ENCODE measurements at regions not wholly inside any gene's neighbourhood (a gene's known extent, or its start where the extent isn't known, plus 50 kb on each side); places are given as distances from the start of the nearest gene placed in this dataset.
"Not testable (repeated sequence)": the region's sequence is repeated elsewhere in the genome, so short reads cannot be mapped to it uniquely, and the experiment has no call there.

DNA sequence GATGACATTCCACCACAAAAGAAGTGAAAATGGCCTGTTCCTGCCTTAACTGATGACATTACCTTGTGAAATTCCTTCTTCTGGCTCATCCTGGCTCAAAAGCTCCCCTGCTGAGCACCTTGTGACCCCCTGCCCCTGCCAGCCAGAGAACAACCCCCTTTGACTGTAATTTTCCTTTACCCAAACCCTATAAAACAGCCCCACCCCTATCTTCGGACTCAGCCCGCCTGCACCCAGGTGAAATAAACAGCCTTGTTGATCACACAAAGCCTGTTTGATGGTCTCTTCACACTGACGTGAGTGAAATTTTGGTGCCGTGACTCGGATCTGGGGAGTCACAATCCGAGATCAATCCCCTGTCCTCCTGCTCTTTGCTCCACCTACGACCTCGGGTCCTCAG, 101.0 kb upstream of the GRIN2A start:
- not testable (repeated sequence) for H3K9me3 ChIP-seq (ENCODE audit: control insufficient read depth, low read length, poor library complexity, severe bottlenecking); H3K4me3 Mint-ChIP-seq; ATAC-seq; H3K27ac Mint-ChIP-seq; H3K27me3 Mint-ChIP-seq; H3K4me1 Mint-ChIP-seq; H3K36me3 Mint-ChIP-seq (ENCODE audit: low read depth); DNase-seq

DNA sequence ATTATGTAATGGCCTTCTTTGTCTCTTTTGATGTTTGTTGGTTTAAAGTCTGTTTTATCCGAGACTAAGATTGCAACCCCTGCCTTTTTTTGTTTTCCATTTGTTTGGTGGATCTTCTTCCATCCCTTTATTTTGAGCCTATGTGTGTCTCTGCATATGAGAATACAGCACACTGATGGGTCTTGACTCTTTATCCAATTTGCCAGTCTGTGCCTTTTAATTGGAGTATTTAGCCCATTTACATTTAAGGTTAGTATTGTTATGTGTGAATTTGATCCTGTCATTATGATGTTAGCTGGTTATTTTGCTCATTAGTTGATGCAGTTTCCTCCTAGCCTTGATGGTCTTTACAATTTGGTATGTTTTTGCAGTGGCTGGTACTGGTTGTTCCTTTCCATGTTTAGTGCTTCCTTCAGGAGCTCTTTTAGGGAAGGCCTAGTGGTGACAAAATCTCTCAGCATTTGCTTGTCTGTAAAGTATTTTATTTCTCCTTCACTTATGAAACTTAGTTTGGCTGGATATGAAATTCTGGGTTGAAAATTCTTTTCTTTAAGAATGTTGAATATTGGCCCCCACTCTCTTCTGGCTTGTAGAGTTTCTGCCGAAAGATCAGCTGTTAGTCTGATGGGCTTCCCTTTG, 95.3 kb upstream of the ATF7IP2 start:
- H3K9me3 ChIP-seq (ENCODE audit: control insufficient read depth, low read length, poor library complexity, severe bottlenecking); H3K27me3 Mint-ChIP-seq; DNase-seq: not testable (repeated sequence)

GRCh38 chr16:10292197-10292596, 93.7 kb upstream of the ATF7IP2 start:
- not testable (repeated sequence) for ATAC-seq; H3K36me3 Mint-ChIP-seq (ENCODE audit: low read depth); H3K27me3 Mint-ChIP-seq; H3K9me3 ChIP-seq (ENCODE audit: control insufficient read depth, low read length, poor library complexity, severe bottlenecking); DNase-seq; H3K4me1 Mint-ChIP-seq; H3K4me3 Mint-ChIP-seq; H3K27ac Mint-ChIP-seq

More for the DNA sequence above, 95.3 kb upstream of the ATF7IP2 start:
- not testable (repeated sequence) for H3K4me3 Mint-ChIP-seq; ATAC-seq; H3K27ac Mint-ChIP-seq; H3K36me3 Mint-ChIP-seq (ENCODE audit: low read depth); H3K4me1 Mint-ChIP-seq

- H3K36me3 Mint-ChIP-seq (ENCODE audit: low read depth); H3K4me1 Mint-ChIP-seq; H3K27me3 Mint-ChIP-seq; H3K9me3 ChIP-seq (ENCODE audit: control insufficient read depth, low read length, poor library complexity, severe bottlenecking); ATAC-seq; H3K4me3 Mint-ChIP-seq; DNase-seq; H3K27ac Mint-ChIP-seq: not testable (repeated sequence)
Measured at GRCh38 chr16:10292976-10293375, 92.9 kb upstream of the ATF7IP2 start.

DNA sequence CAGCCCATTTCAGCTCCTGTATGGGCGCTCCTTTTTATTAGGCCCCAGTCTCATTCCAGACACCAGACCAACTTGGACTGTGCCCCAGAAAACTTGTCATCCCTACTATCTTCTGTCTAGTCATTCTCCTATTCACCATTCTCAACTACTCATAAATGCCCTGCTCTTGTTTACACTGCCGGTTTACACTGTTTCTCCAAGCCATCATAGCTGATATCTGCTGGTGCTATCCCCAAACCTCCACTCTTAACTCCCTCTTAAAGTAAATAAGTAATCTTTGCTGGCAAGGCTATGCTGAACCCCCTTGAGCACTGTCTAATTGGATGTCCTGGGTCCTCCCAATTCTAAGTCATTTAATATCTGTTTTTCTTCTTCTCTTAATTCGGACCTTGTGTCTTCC, 91.7 kb upstream of the ATF7IP2 start:
- not testable (repeated sequence) for H3K4me1 Mint-ChIP-seq; H3K27ac Mint-ChIP-seq; H3K36me3 Mint-ChIP-seq (ENCODE audit: low read depth); DNase-seq; H3K27me3 Mint-ChIP-seq; H3K4me3 Mint-ChIP-seq; H3K9me3 ChIP-seq (ENCODE audit: control insufficient read depth, low read length, poor library complexity, severe bottlenecking); ATAC-seq

- H3K36me3 Mint-ChIP-seq (ENCODE audit: low read depth) = peaks cover 2% of the 10 kb centered on the region
- H3K9me3 ChIP-seq (ENCODE audit: control insufficient read depth, low read length, poor library complexity, severe bottlenecking) = no peaks in the 10 kb centered on the region
- H3K4me1 Mint-ChIP-seq = peaks cover 2% of the 10 kb centered on the region
- no peak overlapping the region for H3K4me3 Mint-ChIP-seq
- DNase-seq (no peak), ATAC-seq (no peak)
- no peak overlapping the region for H3K27ac Mint-ChIP-seq
- no peaks in the 10 kb centered on the region for H3K27me3 Mint-ChIP-seq
Measured at GRCh38 chr16:10296956-10297340, 88.9 kb upstream of the ATF7IP2 start.

- Mint-ChIP-seq H3K4me3 (no peak overlapping the region), H3K4me1 (peaks cover 2% of the 10 kb centered on the region), H3K27ac (no peak overlapping the region), H3K36me3 (ENCODE audit: low read depth) (peaks cover 2% of the 10 kb centered on the region), H3K27me3 (no peaks in the 10 kb centered on the region)
- no peaks in the 10 kb centered on the region for H3K9me3 ChIP-seq (ENCODE audit: control insufficient read depth, low read length, poor library complexity, severe bottlenecking)
- ATAC-seq (peak; percentile 75), DNase-seq (no peak)
Measured at GRCh38 chr16:10297341-10298006, 88.4 kb upstream of the ATF7IP2 start.

GRCh38 chr16:10300905-10301304, 85.0 kb upstream of the ATF7IP2 start:
- H3K9me3 ChIP-seq (ENCODE audit: control insufficient read depth, low read length, poor library complexity, severe bottlenecking) = no peaks in the 10 kb centered on the region
- Mint-ChIP-seq H3K4me3 (no peak overlapping the region), H3K27ac (no peak overlapping the region), H3K4me1 (peaks cover 2% of the 10 kb centered on the region), H3K36me3 (ENCODE audit: low read depth) (no peaks in the 10 kb centered on the region), H3K27me3 (no peaks in the 10 kb centered on the region)
- ATAC-seq (no peak), DNase-seq (no peak)

DNA sequence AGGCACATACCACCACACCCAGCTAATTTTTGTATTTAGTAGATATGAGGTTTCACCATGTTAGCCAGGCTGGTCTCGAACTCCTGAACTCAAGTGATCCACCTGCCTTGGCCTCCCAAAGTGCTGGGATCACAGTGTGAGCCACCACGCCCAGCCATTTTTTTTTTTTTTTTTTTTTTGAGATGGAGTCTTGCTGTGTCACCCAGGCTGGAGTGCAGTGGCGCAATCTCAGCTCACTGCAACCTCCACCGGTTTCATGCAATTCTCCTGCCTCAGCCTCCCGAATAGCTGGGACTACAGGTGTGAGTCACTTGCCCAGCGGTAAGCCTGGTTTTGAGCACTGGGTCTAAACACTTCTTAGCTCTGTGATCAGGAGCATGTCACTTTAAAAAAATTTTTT, 84.3 kb upstream of the ATF7IP2 start:
- not testable (repeated sequence) for DNase-seq; H3K36me3 Mint-ChIP-seq (ENCODE audit: low read depth); H3K27ac Mint-ChIP-seq; ATAC-seq; H3K27me3 Mint-ChIP-seq; H3K4me1 Mint-ChIP-seq; H3K9me3 ChIP-seq (ENCODE audit: control insufficient read depth, low read length, poor library complexity, severe bottlenecking); H3K4me3 Mint-ChIP-seq

DNA sequence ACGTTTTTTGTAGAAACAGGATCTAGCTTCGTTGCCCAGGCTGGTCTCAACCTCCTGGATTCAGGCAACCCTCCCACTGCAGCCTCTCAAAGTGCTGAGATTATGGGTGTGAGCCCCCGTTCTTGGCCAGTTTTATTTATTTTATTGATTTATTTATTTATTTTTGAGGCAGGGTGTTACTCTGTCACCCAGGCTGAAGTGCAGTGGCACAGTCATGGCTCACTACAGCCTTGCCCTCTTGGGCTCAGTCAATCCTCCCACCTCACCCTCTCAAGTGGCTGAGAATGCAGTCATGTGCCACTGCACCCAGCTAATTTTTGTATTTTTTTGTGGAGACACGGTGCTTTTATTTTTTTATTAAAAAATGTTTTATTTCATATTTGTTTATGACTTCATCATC, 79.9 kb upstream of the ATF7IP2 start:
- H3K27me3 Mint-ChIP-seq = no peaks in the 10 kb centered on the region
- ATAC-seq (no peak), DNase-seq (no peak)
- H3K36me3 Mint-ChIP-seq (ENCODE audit: low read depth) = no peaks in the 10 kb centered on the region
- no peak overlapping the region for H3K4me3 Mint-ChIP-seq
- no peaks in the 10 kb centered on the region for H3K4me1 Mint-ChIP-seq
- H3K27ac Mint-ChIP-seq = no peak overlapping the region
- H3K9me3 ChIP-seq (ENCODE audit: control insufficient read depth, low read length, poor library complexity, severe bottlenecking) = no peaks in the 10 kb centered on the region

DNA sequence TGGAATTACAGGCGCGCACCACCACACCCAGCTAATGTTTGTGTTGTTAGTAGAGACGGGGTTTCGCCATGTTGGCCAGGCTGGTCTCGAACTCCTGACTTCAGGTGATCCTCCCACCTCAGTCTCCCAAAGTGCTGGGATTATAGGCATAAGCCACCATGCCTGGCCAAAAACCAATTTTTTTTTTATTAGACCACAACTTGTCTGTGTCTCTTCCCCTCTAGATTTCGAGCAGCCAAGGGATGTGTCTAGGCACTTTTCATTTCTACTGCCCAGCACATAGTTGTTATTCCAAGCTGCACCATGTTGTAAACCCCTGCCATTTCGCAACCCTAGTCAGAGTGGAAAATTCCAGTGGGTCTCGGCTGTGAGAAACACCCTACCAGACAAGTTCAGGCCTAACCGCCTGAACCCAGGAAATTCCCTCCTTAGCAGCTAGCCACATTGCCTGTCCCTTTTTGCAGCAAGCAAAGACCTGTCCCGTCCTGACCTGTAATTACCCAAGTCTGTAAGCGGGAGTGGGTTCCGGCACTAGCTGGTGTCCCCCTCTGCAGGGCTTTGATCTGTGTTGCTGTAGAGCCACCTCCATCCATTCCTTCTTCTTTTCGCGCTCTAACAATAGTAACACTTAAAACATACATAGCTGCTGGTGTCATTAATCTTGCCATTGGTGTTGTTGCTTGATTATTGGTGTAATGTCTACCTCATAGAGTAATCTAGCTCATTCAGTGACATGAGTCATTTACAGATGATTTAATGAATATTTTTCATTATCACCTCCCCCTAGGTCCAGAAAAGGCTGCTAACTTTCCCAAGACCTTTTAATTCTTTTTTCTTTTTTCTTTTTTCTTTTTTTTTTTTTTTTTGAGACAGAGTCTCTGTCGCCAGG, 77.3 kb upstream of the ATF7IP2 start:
- no peak for ATAC-seq
- Mint-ChIP-seq H3K4me1 (peaks cover 2% of the 10 kb centered on the region), H3K4me3 (no peak overlapping the region), H3K27me3 (no peaks in the 10 kb centered on the region), H3K27ac (no peak overlapping the region), H3K36me3 (ENCODE audit: low read depth) (no peaks in the 10 kb centered on the region)
- H3K9me3 ChIP-seq (ENCODE audit: control insufficient read depth, low read length, poor library complexity, severe bottlenecking) = no peaks in the 10 kb centered on the region
- no peak for DNase-seq

DNA sequence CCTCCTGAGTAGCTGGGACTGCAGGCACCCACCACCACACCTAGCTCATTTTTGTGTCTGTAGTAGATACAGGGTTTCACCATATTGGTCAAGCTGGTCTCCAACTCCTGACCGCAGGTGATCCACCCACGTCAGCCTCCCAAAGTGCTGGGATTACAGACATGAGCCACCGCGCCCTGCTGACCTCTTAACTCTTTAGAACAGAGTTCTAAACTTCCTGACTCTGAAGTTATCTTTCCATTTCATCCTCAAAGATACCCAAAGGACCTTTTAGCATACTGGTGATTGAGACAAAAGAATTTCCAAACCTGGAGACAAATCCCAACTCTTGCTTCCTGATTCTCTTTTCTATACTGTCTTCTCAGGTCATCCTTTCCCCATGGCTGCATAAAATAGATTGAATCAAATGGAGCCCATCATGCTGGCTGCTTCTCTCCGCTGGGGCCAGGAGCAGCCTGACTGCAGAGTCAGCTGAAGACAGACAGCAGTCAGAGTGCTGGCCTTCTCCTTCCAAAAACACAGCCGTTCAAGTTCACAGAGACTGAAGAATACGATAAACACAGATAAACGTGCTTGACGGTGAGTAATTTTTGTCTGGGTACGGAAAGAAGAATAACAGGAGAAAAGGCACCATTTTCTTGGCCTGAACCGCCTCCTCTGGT, 76.5 kb upstream of the ATF7IP2 start:
- DNase-seq (no peak), ATAC-seq (no peak)
- Mint-ChIP-seq H3K36me3 (ENCODE audit: low read depth) (no peaks in the 10 kb centered on the region), H3K27ac (no peak overlapping the region), H3K4me1 (peaks cover 2% of the 10 kb centered on the region), H3K4me3 (no peak overlapping the region), H3K27me3 (no peaks in the 10 kb centered on the region)
- H3K9me3 ChIP-seq (ENCODE audit: control insufficient read depth, low read length, poor library complexity, severe bottlenecking) = no peaks in the 10 kb centered on the region

- Mint-ChIP-seq H3K4me3 (no peak overlapping the region), H3K27ac (no peak overlapping the region), H3K36me3 (ENCODE audit: low read depth) (no peaks in the 10 kb centered on the region), H3K27me3 (no peaks in the 10 kb centered on the region), H3K4me1 (peaks cover 6% of the 10 kb centered on the region)
- ATAC-seq (no peak), DNase-seq (no peak)
- no peaks in the 10 kb centered on the region for H3K9me3 ChIP-seq (ENCODE audit: control insufficient read depth, low read length, poor library complexity, severe bottlenecking)
Measured at GRCh38 chr16:10312008-10312407, 73.9 kb upstream of the ATF7IP2 start.
